PC-3 (cell line): ENCODE measurements at regions not wholly inside any gene's neighbourhood (a gene's known extent, or its start where the extent isn't known, plus 50 kb on each side); places are given as distances from the start of the nearest gene placed in this dataset.

Experiments
- EZH2 ChIP-seq: fragments of 300-600 bp; sonication (generic); IDR thresholded peaks from one replicate; pipeline ENCODE4 v1.6.1; 2017; ENCODE audit warnings: antibody characterized with exemption, mild to moderate bottlenecking, low read length; ENCODE audit not compliant: unreplicated experiment
- EZH2phosphoT487 ChIP-seq: fragments of 300-600 bp; sonication (generic); IDR thresholded peaks from 2 replicates; pipeline ENCODE4 v1.6.1; 2018; ENCODE audit warnings: mild to moderate bottlenecking, antibody characterized with exemption, low read length, borderline replicate concordance
- TF ChIP-seq, protein P1 (sequence below): fragments of 300-600 bp; sonication (generic); conservative IDR thresholded peaks from 2 replicates; pipeline ENCODE4 v1.5.1; 2017; ENCODE audit warnings: antibody characterized with exemption, low read depth, mild to moderate bottlenecking, low read length

DNA sequence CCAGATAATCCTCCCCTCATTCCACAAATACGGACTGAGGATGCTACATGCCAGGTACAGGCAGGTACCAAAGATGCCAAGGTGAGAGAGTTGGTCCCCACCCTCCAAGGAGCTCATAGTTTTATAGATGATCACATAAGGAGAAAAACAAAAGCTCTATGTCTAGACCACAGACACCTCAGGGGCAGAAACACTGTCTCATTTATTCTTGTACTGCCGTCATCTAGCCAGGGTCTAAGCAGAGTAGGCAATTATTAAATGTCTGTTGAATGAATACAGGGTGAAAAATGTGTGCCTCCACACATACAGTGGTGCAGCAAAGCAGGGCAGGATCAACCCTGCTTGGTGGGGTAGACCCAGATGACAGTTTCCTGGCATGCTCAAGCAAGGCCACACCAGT is 439.8 kb upstream of the JARID2 start:
- TF ChIP-seq, protein P1, sequence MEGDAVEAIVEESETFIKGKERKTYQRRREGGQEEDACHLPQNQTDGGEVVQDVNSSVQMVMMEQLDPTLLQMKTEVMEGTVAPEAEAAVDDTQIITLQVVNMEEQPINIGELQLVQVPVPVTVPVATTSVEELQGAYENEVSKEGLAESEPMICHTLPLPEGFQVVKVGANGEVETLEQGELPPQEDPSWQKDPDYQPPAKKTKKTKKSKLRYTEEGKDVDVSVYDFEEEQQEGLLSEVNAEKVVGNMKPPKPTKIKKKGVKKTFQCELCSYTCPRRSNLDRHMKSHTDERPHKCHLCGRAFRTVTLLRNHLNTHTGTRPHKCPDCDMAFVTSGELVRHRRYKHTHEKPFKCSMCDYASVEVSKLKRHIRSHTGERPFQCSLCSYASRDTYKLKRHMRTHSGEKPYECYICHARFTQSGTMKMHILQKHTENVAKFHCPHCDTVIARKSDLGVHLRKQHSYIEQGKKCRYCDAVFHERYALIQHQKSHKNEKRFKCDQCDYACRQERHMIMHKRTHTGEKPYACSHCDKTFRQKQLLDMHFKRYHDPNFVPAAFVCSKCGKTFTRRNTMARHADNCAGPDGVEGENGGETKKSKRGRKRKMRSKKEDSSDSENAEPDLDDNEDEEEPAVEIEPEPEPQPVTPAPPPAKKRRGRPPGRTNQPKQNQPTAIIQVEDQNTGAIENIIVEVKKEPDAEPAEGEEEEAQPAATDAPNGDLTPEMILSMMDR = no peak
- TF ChIP-seq EZH2phosphoT487 (no peak), EZH2 (no peak)
